ENCODE measurements at regions not wholly inside any gene's neighbourhood (a gene's known extent, or its start where the extent isn't known, plus 50 kb on each side); places are given as distances from the start of the nearest gene placed in this dataset.
"Not testable (repeated sequence)": the region's sequence is repeated elsewhere in the genome, so short reads cannot be mapped to it uniquely, and the experiment has no call there.

DNA sequence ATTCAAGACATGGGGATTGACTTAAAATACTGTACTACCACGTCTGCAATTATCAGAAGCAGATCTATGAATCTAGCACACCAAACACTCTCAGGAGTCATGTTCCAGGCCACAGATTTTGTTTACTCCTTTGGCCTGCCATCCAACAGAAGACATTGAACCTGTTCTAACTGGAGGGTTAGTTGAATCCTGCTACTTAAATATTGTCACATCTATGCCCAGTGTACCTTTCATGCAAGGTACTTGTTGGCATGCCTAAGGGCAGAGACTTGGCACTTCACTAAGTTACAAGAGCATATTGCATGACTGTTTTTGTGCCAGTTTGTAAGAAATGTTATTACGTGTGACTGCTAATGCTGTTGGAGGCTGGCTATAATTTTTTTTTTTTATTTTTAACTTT, 126.9 kb upstream of the BCOR start:
- DNase-seq = no peak

DNA sequence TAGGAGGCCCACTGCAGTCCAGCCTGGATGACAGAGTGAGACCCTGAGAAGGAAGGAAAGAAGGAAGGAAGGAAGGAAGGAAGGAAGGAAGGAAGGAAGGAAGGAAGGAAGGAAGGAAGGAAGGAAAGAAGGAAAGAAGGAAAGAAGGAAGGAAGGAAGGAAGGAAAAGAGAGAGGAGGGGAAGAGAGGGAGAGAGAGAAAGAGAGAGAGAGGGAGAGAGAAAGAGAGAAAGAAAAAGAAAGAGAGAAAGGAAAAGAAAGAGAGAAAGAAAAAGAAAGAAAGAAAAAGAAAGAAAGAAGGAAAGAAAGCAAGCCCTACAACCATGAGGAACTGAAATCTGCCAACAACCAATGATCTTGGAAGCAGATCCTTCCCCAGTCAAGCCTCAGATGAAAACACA, 124.9 kb upstream of the BCOR start:
- DNase-seq = not testable (repeated sequence)

GRCh38 chrX:40213092-40213491, 115.3 kb upstream of the BCOR start:
- DNase-seq = no peak

DNA sequence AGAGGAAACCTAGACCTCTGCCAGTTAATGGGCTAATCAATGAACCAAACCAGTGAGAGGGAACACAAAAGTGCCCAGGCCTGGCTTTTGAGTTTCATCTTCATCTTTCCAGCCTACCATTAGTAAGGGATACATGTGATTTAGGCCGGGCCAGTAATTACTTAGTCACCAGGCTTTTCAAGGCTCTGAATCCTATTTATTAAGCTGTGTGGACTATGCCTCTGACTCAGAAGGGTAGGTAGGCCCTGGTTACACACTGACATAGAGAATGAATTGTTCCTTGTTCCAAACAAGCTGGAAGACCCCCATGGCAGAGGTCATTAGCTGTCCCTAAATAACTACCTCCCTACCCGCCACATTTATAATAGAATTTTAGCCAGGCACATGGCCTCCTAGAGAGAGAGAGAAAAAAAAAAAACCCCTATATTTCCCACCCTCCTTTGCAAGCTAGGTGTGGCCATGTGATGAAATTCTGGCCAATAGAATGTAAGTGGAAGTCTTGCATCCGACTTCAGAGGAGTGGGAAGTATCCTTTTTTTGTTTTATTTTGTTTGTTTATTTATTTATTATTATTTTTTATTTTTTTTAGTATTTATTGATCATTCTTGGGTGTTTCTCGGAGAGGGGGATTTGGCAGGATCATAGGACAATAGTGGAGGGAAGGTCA, 112.3 kb upstream of the BCOR start:
- no peak for DNase-seq

DNA sequence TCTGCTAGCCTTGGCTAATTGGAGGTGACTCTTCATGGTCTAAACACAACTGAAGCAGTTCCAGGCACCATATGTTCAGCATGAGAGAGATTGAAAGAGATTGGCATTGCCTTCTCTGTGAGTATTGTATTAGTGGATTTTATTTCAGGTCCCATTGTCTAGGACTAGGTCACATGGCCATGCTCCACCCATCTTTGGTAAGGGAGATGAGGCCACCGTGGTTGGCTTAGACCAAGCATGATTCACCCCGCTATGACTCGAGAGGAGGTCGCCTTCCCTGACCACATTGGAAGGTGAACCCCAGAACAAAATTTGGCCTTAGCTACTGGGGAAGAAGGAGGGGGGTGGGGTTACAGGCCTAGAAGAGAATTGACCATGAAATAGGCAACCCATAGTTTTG, 109.9 kb upstream of the BCOR start:
- DNase-seq = no peak

DNA sequence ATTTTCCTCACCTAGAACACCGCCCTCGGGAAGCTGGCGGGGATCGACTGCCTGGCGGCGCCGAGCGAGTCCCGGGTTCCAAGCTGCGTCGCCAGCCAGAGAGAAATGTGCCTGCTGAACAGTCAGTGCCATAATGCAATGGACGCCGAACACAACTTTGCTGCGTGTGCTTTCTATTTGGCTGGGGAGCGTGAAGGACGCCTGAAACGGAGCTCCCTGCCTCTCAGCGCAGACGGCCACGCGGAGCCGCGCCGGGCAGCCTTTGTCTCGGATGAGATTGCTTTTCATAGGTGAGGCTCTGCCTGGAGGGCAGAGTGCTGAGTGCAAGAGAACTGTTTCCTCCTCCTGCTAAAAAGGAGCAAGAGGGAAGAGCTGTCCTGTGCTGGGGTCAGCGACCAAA, 107.7 kb upstream of the BCOR start:
- no peak for DNase-seq

DNA sequence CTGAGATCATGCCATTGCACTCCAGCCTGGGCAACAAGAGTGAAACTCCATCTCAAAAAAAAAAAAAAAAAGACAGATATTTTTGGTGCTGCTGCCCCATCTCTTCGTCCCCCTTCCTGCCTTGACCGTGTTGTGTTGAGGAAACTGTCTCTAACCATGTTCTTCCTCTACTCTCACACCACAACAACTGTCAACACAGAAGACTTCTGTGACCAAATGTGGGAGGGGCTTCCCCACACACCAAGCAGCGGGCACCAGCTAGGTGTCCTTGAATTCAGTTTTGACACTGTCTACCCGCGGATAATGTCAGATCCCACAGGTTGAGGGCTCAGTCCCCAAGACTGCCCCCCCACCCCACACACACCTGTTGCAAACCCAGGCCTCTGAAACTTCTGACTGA, 104.7 kb upstream of the BCOR start:
- no peak for DNase-seq

GRCh38 chrX:40201329-40201885, 103.6 kb upstream of the BCOR start:
- DNase-seq = no peak

GRCh38 chrX:40199704-40200103, 101.9 kb upstream of the BCOR start:
- DNase-seq = no peak

GRCh38 chrX:40197071-40197470, 99.3 kb upstream of the BCOR start:
- no peak for DNase-seq

DNA sequence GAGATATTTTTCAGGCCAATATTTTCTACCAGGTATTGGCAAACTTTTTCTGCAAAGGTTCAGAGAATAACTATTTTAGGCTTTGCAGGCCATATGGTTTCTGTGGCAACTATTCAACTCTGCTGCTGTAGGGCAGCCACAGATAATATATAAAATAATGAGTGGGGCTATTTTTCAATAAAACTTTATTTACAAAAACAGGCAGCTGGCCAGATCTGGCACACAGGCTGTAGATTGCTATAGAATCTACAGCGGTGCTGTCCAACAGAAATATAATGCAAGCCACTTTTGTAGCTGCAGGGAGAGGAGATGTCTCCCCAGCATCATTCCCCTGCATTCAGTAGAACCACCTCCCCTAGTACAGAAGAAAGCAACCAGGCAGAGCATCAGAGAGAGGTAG, 97.6 kb upstream of the BCOR start:
- no peak for DNase-seq

- no peak for DNase-seq
These were observed 94.4 kb upstream of the BCOR start for GRCh38 chrX:40192196-40192595.

DNA sequence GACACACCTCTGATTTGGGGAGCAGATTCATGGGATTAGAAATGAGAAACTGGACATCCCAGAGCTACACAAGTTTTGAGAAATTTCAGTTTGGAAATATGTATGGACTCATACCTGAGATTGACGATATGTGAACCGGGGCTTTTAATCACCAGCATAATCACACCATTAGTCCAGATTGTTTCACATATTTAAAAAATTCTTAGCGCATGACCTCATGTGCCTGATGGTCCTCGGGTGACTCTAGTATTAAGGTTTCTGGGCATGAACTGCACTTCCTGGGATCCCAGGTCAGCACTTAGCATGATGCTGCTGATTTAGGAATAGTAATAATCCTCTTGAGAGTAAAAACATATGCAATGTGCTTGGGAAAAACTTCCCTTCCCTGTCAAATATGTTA, 91.9 kb upstream of the BCOR start:
- no peak for DNase-seq

- DNase-seq = no peak
These were observed 91.0 kb upstream of the BCOR start for GRCh38 chrX:40188573-40189417.

- DNase-seq = no peak
These were observed 87.2 kb upstream of the BCOR start for GRCh38 chrX:40184968-40185367.

DNA sequence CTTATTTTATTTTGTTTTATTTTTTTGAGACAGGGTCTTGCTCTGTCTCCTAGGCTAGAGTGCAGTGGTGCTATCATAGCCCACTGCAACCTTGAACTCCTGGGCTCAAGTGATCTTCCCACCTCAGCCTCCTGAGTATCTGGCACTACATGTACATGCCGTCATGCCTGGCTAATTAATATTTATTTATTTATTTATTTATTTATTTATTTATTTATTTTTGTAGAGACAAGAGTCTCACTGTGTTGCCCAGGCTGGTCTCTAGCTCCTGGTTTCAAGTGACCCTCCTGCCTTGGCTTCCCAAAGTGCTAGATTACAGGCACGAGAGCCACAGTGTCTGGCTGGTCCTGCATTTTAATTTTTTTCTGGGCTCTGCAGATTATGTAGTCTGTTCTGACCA, 84.9 kb upstream of the BCOR start:
- DNase-seq = no peak

DNA sequence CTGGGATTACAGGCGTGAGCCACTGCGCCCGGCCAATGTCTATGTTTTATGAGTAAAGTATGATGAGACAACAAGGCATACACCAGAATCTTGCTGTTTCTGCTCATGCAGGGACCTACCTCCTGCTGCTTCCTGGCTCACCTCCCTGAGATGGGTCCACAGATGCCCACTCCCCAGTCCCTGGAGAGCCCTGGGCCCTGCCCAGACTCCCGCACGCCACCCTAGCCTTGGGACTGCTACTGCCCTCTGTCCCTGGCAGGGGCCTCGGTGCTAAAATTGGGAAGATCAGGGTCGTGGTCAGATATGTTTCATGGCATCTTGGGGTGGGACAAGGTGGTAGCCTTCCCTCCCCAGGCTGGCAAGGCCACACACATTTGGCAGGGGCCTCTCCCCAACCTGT, 84.3 kb upstream of the BCOR start:
- no peak for DNase-seq

GRCh38 chrX:40179283-40179682, 81.5 kb upstream of the BCOR start:
- DNase-seq = no peak

- no peak for DNase-seq
These were observed 80.4 kb upstream of the BCOR start for GRCh38 chrX:40177942-40178715.

DNA sequence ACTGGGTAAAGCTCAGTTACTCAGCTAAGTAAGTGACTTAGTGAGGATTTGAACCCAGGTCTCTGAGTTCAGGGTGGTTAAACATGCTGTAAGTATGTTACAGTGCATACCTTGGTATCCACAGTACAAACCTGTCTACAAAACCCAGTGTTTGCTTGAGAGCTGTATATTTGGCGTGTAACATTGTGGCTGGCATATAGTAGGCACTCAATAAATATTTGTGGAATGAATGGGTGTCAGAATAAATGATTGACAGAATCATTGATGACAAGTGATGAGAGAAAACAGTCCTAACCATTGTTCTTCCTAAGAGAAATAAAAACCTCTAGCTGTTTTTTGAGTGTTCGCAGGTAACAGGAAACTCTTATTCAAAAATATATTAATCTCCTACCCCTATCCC, 79.7 kb upstream of the BCOR start:
- DNase-seq = no peak

- DNase-seq = no peak
These were observed 79.3 kb upstream of the BCOR start for GRCh38 chrX:40177117-40177430.

DNA sequence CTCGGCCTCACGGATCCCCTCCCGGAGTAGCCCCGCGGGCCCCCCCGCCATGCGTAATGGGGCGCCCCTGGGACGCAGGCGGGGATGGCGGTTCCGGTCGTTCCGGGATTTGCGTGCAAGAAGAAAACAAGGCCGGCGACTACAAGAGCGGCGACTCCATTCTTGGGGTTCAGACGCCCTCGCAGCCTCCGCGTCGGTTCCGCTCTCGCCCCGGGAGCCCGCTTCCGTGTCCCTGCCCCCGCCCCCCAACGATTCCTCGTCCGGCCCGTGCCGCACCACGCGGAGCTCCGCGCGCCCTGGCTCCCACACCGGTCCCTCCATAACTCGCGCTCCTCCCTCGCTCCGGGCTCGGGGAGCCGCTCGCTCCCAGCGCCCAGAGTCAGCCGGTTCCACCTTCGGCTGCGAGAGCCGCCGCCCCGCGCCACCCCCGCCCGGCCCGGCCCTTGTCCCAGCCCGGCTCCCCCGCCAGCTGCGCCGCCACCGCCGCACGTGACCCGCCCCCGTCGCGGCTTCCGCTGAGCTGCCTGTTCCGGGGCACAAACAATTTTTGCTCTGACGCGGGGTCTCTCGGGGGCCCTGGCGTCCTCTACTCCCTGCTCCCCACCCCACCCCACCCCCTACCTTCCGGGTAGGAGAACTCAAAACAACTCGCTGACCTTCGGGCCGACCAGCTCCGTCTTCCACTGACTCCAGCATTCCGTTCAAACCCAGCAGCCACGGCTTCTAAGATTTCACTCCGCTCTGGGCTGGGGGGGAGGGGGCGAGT, 78.8 kb upstream of the BCOR start:
- DNase-seq = no peak
